Endodermal cell (in vitro differentiated cells): ENCODE measurements at regions not wholly inside any gene's neighbourhood (a gene's known extent, or its start where the extent isn't known, plus 50 kb on each side); places are given as distances from the start of the nearest gene placed in this dataset.

Source experiments
- DNase-seq: peaks from one replicate; pipeline ENCODE4 v3.0.0-alpha.2; 2017
- H3K27ac ChIP-seq: 2 replicates; pipeline ENCODE4 v1.5.1; 2013; ENCODE audit warnings: mild to moderate bottlenecking, low read depth, low read length, moderate library complexity
- H3K27me3 ChIP-seq: 2 replicates; pipeline ENCODE4 v1.6.1; 2013; ENCODE audit warnings: mild to moderate bottlenecking, low read length, moderate library complexity; ENCODE audit not compliant: insufficient read depth, control insufficient read depth, poor library complexity, severe bottlenecking
- H3K36me3 ChIP-seq: 2 replicates; pipeline ENCODE4 v1.7.0; 2013; ENCODE audit warnings: mild to moderate bottlenecking, low read length, moderate library complexity; ENCODE audit not compliant: control insufficient read depth, insufficient read depth
- H3K4me1 ChIP-seq: one replicate; pipeline ENCODE4 v1.7.0; 2013; ENCODE audit warnings: low read length; ENCODE audit not compliant: control insufficient read depth, insufficient read depth
- H3K4me3 ChIP-seq: 2 replicates; pipeline ENCODE4 v1.5.1; 2013; ENCODE audit warnings: mild to moderate bottlenecking, low read length, moderate library complexity
- H3K9ac ChIP-seq: 2 replicates; pipeline ENCODE4 v1.6.1; 2013; ENCODE audit warnings: mild to moderate bottlenecking, low read length, moderate library complexity; ENCODE audit not compliant: poor library complexity, severe bottlenecking; ENCODE audit errors: extremely low read depth
- H3K9me3 ChIP-seq: 2 replicates; pipeline ENCODE4 v1.6.1; 2013; ENCODE audit warnings: mild to moderate bottlenecking, low read length, moderate library complexity; ENCODE audit not compliant: control insufficient read depth
- H3K27ac Mint-ChIP-seq: 2 replicates; pipeline ENCODE4 v1.8.0; 2020; ENCODE audit warnings: mixed read lengths
- H3K27me3 Mint-ChIP-seq: 2 replicates; pipeline ENCODE4 v1.8.0; 2021; ENCODE audit warnings: mild to moderate bottlenecking, mixed read lengths; ENCODE audit not compliant: insufficient read depth
- H3K36me3 Mint-ChIP-seq: 2 replicates; pipeline ENCODE4 v1.8.0; 2020; ENCODE audit warnings: low read depth, mixed read lengths
- H3K4me1 Mint-ChIP-seq: 2 replicates; pipeline ENCODE4 v1.8.0; 2020; ENCODE audit warnings: mixed read lengths
- H3K4me3 Mint-ChIP-seq: 2 replicates; pipeline ENCODE4 v1.8.0; 2020; ENCODE audit warnings: mild to moderate bottlenecking, moderate library complexity, mixed read lengths
- H3K9me3 Mint-ChIP-seq: 2 replicates; pipeline ENCODE4 v1.8.0; 2020; ENCODE audit warnings: mild to moderate bottlenecking, mixed read lengths
- CTCF ChIP-seq: fragments of 200-600 bp; sonication (generic); conservative IDR thresholded peaks from 2 replicates; pipeline ENCODE4 v1.5.0; 2021; ENCODE audit warnings: antibody characterized with exemption, mild to moderate bottlenecking
- WGBS, 2 experiments: methylation state at CpG; one replicate each; pipeline versions ENCODE4 v1.1.5 to v1.1.7; 2013; ENCODE audit warnings: missing lambda C conversion rate in 2 of 2, mixed read lengths in 1 of 2; ENCODE audit not compliant: insufficient coverage in 1 of 2, insufficient read length in 1 of 2; 5-methylcytosine and 5-hydroxymethylcytosine counted together

GRCh38 chr12:90514325-90514724 lies 440.7 kb downstream of the CCER1 start:
- DNase-seq = no peak
- H3K27ac ChIP-seq = no peak overlapping the region
- no peaks in the 10 kb centered on the region for H3K4me1 Mint-ChIP-seq

GRCh38 chr12:90512518-90512917 lies 442.5 kb downstream of the CCER1 start:
- no peaks in the 10 kb centered on the region for H3K27me3 Mint-ChIP-seq
- Histone ChIP-seq H3K27me3 (no peaks in the 10 kb centered on the region), H3K4me1 (no peaks in the 10 kb centered on the region), H3K9ac (no peak overlapping the region), H3K4me3 (no peak overlapping the region), H3K36me3 (no peaks in the 10 kb centered on the region), H3K27ac (no peak overlapping the region), H3K9me3 (no peaks in the 10 kb centered on the region)
- H3K4me3 Mint-ChIP-seq = no peak overlapping the region
- peaks cover 5% of the 10 kb centered on the region for H3K9me3 Mint-ChIP-seq
- no peak overlapping the region for H3K27ac Mint-ChIP-seq
- TF ChIP-seq CTCF = no peak
- no peaks in the 10 kb centered on the region for H3K36me3 Mint-ChIP-seq
- H3K4me1 Mint-ChIP-seq = no peaks in the 10 kb centered on the region
- WGBS, 2 experiments = 100% methylated on average over 1 of the region's 1 CpG; no CpG with 5 or more reads in 1 of the 2 experiments
- DNase-seq = no peak

More at GRCh38 chr12:90514325-90514724, 440.7 kb downstream of the CCER1 start:
- no peak overlapping the region for H3K27ac Mint-ChIP-seq
- H3K36me3 Mint-ChIP-seq = no peaks in the 10 kb centered on the region
- no peaks in the 10 kb centered on the region for H3K27me3 ChIP-seq
- H3K36me3 ChIP-seq = no peaks in the 10 kb centered on the region
- no peak overlapping the region for H3K4me3 Mint-ChIP-seq
- peaks cover 5% of the 10 kb centered on the region for H3K9me3 Mint-ChIP-seq
- H3K9me3 ChIP-seq = no peaks in the 10 kb centered on the region
- H3K4me1 ChIP-seq = no peaks in the 10 kb centered on the region
- WGBS, 2 experiments = 82 to 88% methylated on average over 2 of the region's 3 CpGs
- no peak for TF ChIP-seq CTCF
- H3K27me3 Mint-ChIP-seq = no peaks in the 10 kb centered on the region
- no peak overlapping the region for H3K4me3 ChIP-seq
- H3K9ac ChIP-seq = no peak overlapping the region

- H3K4me1 ChIP-seq = no peaks in the 10 kb centered on the region
- Mint-ChIP-seq H3K4me3 (no peak overlapping the region), H3K4me1 (no peaks in the 10 kb centered on the region), H3K27ac (no peak overlapping the region), H3K36me3 (no peaks in the 10 kb centered on the region), H3K9me3 (peaks cover 5% of the 10 kb centered on the region), H3K27me3 (no peaks in the 10 kb centered on the region)
- H3K9ac ChIP-seq = no peak overlapping the region
- no peak overlapping the region for H3K4me3 ChIP-seq
- H3K36me3 ChIP-seq = no peaks in the 10 kb centered on the region
- DNase-seq = no peak
- no peaks in the 10 kb centered on the region for H3K27me3 ChIP-seq
- no peaks in the 10 kb centered on the region for H3K9me3 ChIP-seq
- no peak overlapping the region for H3K27ac ChIP-seq
- no peak for TF ChIP-seq CTCF
Observed at GRCh38 chr12:90510948-90511347, 444.0 kb downstream of the CCER1 start.
